GM12878 (cell line): ENCODE measurements at regions not wholly inside any gene's neighbourhood (a gene's known extent, or its start where the extent isn't known, plus 50 kb on each side); places are given as distances from the start of the nearest gene placed in this dataset.

Source experiments
- ATAC-seq: fragments of 200-7000 bp; cut with Tn5 transposase; 3 replicates; pipeline ENCODE4 v1.9.1; 2020; ENCODE audit warnings: mild to moderate bottlenecking, moderate library complexity
- BruUV-seq: library from RNA; stranded (reverse); fragments of 400-500 nt; replicated peaks from 2 replicates; lab custom pipeline; 2021; lab: Mats Ljungman, UMichigan
- CTCF ChIA-PET: fragments of 300-600 bp; sonication (Branson Sonifier 250); formaldehyde crosslinking; extraction: SDS; loops from one replicate; lab custom pipeline; 2021; ENCODE audit warnings: inconsistent platforms; lab: Yijun Ruan, JAX
- POLR2A ChIA-PET: fragments of 350-600 bp; formaldehyde crosslinking; extraction: SDS; loops from one replicate; lab custom pipeline; 2021; ENCODE audit warnings: inconsistent platforms; lab: Charles Lee
- RAD21 ChIA-PET: fragments of 300-600 bp; sonication (Branson Sonifier 250); formaldehyde crosslinking; loops from one replicate; lab custom pipeline; 2023; ENCODE audit warnings: antibody characterized with exemption; ENCODE audit not compliant: unreplicated experiment; lab: Charles Lee
- SMC1A ChIA-PET: fragments of 300-600 bp; sonication (Branson Sonifier 250); formaldehyde crosslinking; loops from one replicate; lab custom pipeline; 2023; ENCODE audit not compliant: unreplicated experiment, uncharacterized antibody; lab: Charles Lee
- DNase-seq: peaks from one replicate; pipeline ENCODE4 v3.0.0-alpha.2; 2011; ENCODE audit warnings: low read depth, low spot score
- FAIRE-seq: peaks from 3 replicates; lab custom pipeline; 2011; peaks lifted over from hg19 to GRCh38; lab: Jason Lieb, UNC
- H2AFZ ChIP-seq: 2 replicates; pipeline ENCODE4 v1.6.0; 2011; ENCODE audit warnings: low read depth, low read length, control low read depth; ENCODE audit not compliant: control insufficient read depth
- H3K27ac ChIP-seq: 2 replicates; pipeline ENCODE4 v1.5.1; 2011; ENCODE audit warnings: control low read depth; ENCODE audit not compliant: control insufficient read depth, insufficient read depth
- H3K27me3 ChIP-seq, 2 experiments: replicated peaks in 1 of 2; 2 replicates each; pipeline versions ENCODE4 v1.6.0 to v1.6.1; 2011; ENCODE audit warnings: low read length in 1 of 2; ENCODE audit not compliant: control insufficient read depth in 2 of 2, insufficient read depth in 2 of 2
- H3K36me3 ChIP-seq, 2 experiments: 2 replicates each; pipeline ENCODE4 v1.5.1; 2011; ENCODE audit warnings: low read length in 1 of 2; ENCODE audit not compliant: control insufficient read depth in 2 of 2, insufficient read depth in 2 of 2
- H3K4me1 ChIP-seq: 2 replicates; pipeline ENCODE4 v1.6.1; 2011; ENCODE audit warnings: mild to moderate bottlenecking, low read length, moderate library complexity, mixed read lengths; ENCODE audit not compliant: control insufficient read depth, insufficient read depth
- H3K4me2 ChIP-seq: 2 replicates; pipeline ENCODE4 v1.6.0; 2011; ENCODE audit warnings: control low read depth; ENCODE audit not compliant: control insufficient read depth, insufficient read depth
- H3K4me3 ChIP-seq: fragments of 200-600 bp; sonication (generic); 2 replicates; pipeline ENCODE4 v1.5.1; 2016
- H3K79me2 ChIP-seq: 2 replicates; pipeline ENCODE4 v1.6.0; 2011; ENCODE audit warnings: low read length; ENCODE audit not compliant: control insufficient read depth, insufficient read depth
- H3K9ac ChIP-seq: 2 replicates; pipeline ENCODE4 v1.8.0; 2011; ENCODE audit warnings: low read length, control low read depth, mixed read lengths; ENCODE audit not compliant: control insufficient read depth, insufficient read depth
- H3K9me3 ChIP-seq: replicated peaks from 3 replicates; pipeline ENCODE4 v1.5.1; 2011; ENCODE audit warnings: mild to moderate bottlenecking, low read length; ENCODE audit not compliant: control insufficient read depth, insufficient read depth
- H4K20me1 ChIP-seq: 2 replicates; pipeline ENCODE4 v1.6.0; 2011; ENCODE audit not compliant: control insufficient read depth, insufficient read depth
- BCL11A ChIP-seq: IDR thresholded peaks from 2 replicates; pipeline ENCODE4 v1.6.1; 2011; ENCODE audit warnings: low read depth, low read length
- EED ChIP-seq: sonication (generic); IDR thresholded peaks from 2 replicates; pipeline ENCODE4 v1.6.1; 2016; ENCODE audit warnings: antibody characterized with exemption, low read depth
- EZH2 ChIP-seq: IDR thresholded peaks from 2 replicates; pipeline ENCODE4 v1.6.1; 2012; ENCODE audit warnings: low read depth, mild to moderate bottlenecking, control low read depth, inconsistent platforms, low read length, borderline replicate concordance; ENCODE audit not compliant: control insufficient read depth
- FOS ChIP-seq: IDR thresholded peaks from 3 replicates; pipeline ENCODE4 v1.6.1; 2011; ENCODE audit warnings: borderline replicate concordance; ENCODE audit not compliant: insufficient read length; ENCODE audit errors: extremely low read depth
- MEF2A ChIP-seq: IDR thresholded peaks from 2 replicates; pipeline ENCODE4 v1.6.1; 2011; ENCODE audit warnings: low read depth, mild to moderate bottlenecking, low read length, moderate library complexity; ENCODE audit not compliant: insufficient read depth
- NFYB ChIP-seq: IDR thresholded peaks from 2 replicates; pipeline ENCODE4 v1.6.1; 2011; ENCODE audit warnings: low read depth, mild to moderate bottlenecking, low read length, improper control_type of control experiment, moderate library complexity; ENCODE audit not compliant: insufficient read depth
- NR2C2 ChIP-seq: IDR thresholded peaks from 2 replicates; pipeline ENCODE4 v1.6.1; 2011; ENCODE audit warnings: borderline replicate concordance, low read depth; ENCODE audit not compliant: control insufficient read depth, insufficient read length
- PRDM15 ChIP-seq: fragments of 450-650 bp; formaldehyde crosslinking; IDR thresholded peaks from 2 replicates; pipeline ENCODE4 v1.4.0; 2020; ENCODE audit warnings: mild to moderate bottlenecking, moderate library complexity
- SIN3A ChIP-seq: IDR thresholded peaks from 2 replicates; pipeline ENCODE4 v1.6.1; 2012; ENCODE audit warnings: low read depth, low read length, improper control_type of control experiment
- SMC3 ChIP-seq: IDR thresholded peaks from 2 replicates; pipeline ENCODE4 v1.6.1; 2011; ENCODE audit warnings: low read length, improper control_type of control experiment, borderline replicate concordance
- WRNIP1 ChIP-seq: IDR thresholded peaks from 2 replicates; pipeline ENCODE4 v1.6.1; 2011; ENCODE audit warnings: low read depth, low read length, improper control_type of control experiment, borderline replicate concordance
- ZNF24 ChIP-seq: fragments of 450-650 bp; IDR thresholded peaks from 2 replicates; pipeline ENCODE4 v1.6.1; 2017; ENCODE audit warnings: antibody characterized with exemption, mild to moderate bottlenecking
- ZNF622 ChIP-seq: fragments of 450-650 bp; IDR thresholded peaks from 2 replicates; pipeline ENCODE4 v1.6.1; 2017; ENCODE audit warnings: mild to moderate bottlenecking, inconsistent platforms
- ZSCAN29 ChIP-seq: fragments of 450-650 bp; IDR thresholded peaks from 2 replicates; pipeline ENCODE4 v1.6.1; 2017; ENCODE audit warnings: mild to moderate bottlenecking, moderate library complexity
- whole genome bisulfite sequencing: methylation state at CpG from one replicate; pipeline ENCODE4 v1.1.6; 2016; ENCODE audit warnings: low lambda C conversion rate; ENCODE audit not compliant: insufficient replicate concordance, insufficient coverage; ENCODE audit errors: missing lambda C conversion rate; 5-methylcytosine and 5-hydroxymethylcytosine counted together
- in situ Hi-C: fragments of 300-500 bp; cut with MboI; formaldehyde crosslinking; loops from 9 replicates; pipeline ENCODE4 v1.14.3; 2018; ENCODE audit warnings: mixed read lengths
- intact Hi-C: fragments of 100-400 bp; cut with micrococcal nuclease; formaldehyde crosslinking; loops from one replicate; pipeline ENCODE4 v1.14.2; 2022; ENCODE audit not compliant: unreplicated experiment

- H3K27ac ChIP-seq: no peak overlapping the region
- H3K4me3 ChIP-seq: no peak overlapping the region
- no peak overlapping the region for H2AFZ ChIP-seq
- H3K27me3 ChIP-seq: no peaks in the 10 kb centered on the region
- ATAC-seq (no peak), FAIRE-seq (no peak), DNase-seq (no peak)
- H3K9ac ChIP-seq: no peak overlapping the region
- SMC1A ChIA-PET: no interaction called here
- no peaks in the 10 kb centered on the region for H3K36me3 ChIP-seq
- in situ Hi-C loops: no loop called here
- no peak for TF ChIP-seq FOS
- TF ChIP-seq NFYB: no peak
- TF ChIP-seq ZNF622: no peak
- no peak for TF ChIP-seq MEF2A
- no peak for TF ChIP-seq NR2C2
- no peak for TF ChIP-seq EED
- TF ChIP-seq SMC3: no peak
- CTCF ChIA-PET: no interaction called here
- RAD21 ChIA-PET: no interaction called here
- no peaks in the 10 kb centered on the region for H3K79me2 ChIP-seq
- H4K20me1 ChIP-seq: no peaks in the 10 kb centered on the region
- 81% methylated on average over 1 of the region's 1 CpG for WGBS
- no peaks in the 10 kb centered on the region for H3K9me3 ChIP-seq
- H3K4me1 ChIP-seq: no peaks in the 10 kb centered on the region
- BruUV-seq: no TSS peak
- intact Hi-C loops: no loop called here
- no peak overlapping the region for H3K4me2 ChIP-seq
- POLR2A ChIA-PET: no interaction called here
Measured at GRCh38 chr12:33006106-33006505, 109.5 kb upstream of the PKP2 start.

DNA sequence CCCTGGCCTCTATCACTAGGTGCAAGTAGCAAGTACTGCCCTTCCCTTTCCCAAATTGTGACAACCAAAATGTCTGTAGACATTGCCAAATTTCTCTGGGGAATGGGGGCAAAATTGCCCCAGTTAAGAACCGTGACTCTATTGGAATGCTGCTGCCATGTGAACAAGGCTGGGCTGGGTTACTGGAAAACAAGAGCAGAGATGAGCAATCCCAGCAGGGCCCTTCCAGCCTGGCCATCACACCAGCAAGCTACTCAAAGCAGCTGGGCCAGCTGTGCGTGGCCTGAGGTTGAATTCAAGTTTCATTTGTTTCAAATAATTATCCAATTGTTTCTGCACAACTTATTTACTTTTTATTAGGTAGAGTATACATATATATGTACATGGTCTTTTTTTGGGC, 103.4 kb upstream of the PKP2 start:
- no peak for DNase-seq
- 0% methylated on average over 2 of the region's 2 CpGs for WGBS
- no peak overlapping the region for H3K9ac ChIP-seq
- no peaks in the 10 kb centered on the region for H3K4me1 ChIP-seq
- CTCF ChIA-PET: no interaction called here
- SMC1A ChIA-PET: no interaction called here
- no peak overlapping the region for H3K27ac ChIP-seq
- no peaks in the 10 kb centered on the region for H3K9me3 ChIP-seq
- H3K4me2 ChIP-seq: no peak overlapping the region
- H4K20me1 ChIP-seq: no peaks in the 10 kb centered on the region
- intact Hi-C loops (no loop called here), in situ Hi-C loops (no loop called here)
- BruUV-seq: no TSS peak
- H3K79me2 ChIP-seq: no peaks in the 10 kb centered on the region
- no peaks in the 10 kb centered on the region for H3K36me3 ChIP-seq
- RAD21 ChIA-PET: no interaction called here
- no peak overlapping the region for H3K4me3 ChIP-seq
- POLR2A ChIA-PET: no interaction called here
- no peak for ATAC-seq
- no peak overlapping the region for H2AFZ ChIP-seq
- no peaks in the 10 kb centered on the region for H3K27me3 ChIP-seq
- no peak for FAIRE-seq
- TF ChIP-seq ZNF24 (no peak), EZH2 (no peak), SIN3A (no peak), WRNIP1 (no peak), BCL11A (no peak), PRDM15 (no peak), ZSCAN29 (no peak)
